Kidney capillary endothelial cell (primary cell): ENCODE measurements at regions not wholly inside any gene's neighbourhood (a gene's known extent, or its start where the extent isn't known, plus 50 kb on each side); places are given as distances from the start of the nearest gene placed in this dataset.
"Not testable (repeated sequence)": the region's sequence is repeated elsewhere in the genome, so short reads cannot be mapped to it uniquely, and the experiment has no call there.

Experiments
- DNase-seq: peaks from one replicate; pipeline ENCODE4 v3.0.0-alpha.2; 2018; ENCODE audit warnings: low spot score

DNA sequence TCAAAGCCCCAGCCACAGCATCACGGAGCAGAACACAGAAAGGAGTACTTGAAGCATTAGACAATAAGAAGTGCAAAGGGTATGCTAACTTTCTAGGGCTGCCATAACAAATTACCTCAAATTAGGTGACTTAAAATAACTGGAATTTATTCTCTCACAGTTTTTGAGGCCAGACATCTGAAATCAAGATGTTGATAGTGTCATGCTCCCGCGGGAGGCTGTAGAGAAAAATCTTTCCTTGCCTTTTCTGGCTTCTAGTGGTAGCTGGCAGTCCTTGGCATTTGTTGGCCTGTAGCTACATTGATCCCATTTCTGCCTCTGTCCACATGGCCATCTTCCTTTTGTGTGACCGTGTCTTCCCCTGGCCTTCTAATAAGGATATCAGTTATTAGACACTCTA is 51.9 kb upstream of the SPDL1 start:
- DNase-seq: no peak

- DNase-seq: no peak
Observed at GRCh38 chr5:169527863-169528262, 55.7 kb upstream of the SPDL1 start.

- no peak for DNase-seq
Observed at GRCh38 chr5:169527066-169527465, 56.5 kb upstream of the SPDL1 start.

DNA sequence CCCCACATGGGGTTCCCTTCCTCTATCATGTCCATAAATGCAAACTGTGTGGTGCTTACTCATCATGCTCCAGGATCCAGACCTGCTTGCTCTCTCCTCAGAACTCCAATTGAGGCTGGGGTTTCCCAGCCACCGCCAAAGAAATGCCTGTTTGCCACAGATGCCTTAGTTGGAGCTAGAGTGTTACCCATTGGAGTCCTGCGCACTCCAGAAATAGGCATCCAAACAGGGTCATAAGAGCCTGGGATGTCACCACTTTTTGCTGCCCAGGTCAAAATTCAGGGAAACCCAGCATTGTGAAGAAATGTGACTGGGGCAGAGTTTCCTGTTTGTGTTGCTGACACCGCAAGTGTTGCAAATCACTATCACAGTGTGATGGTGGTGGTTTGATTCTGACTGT is 60.7 kb upstream of the SPDL1 start:
- DNase-seq: no peak

DNA sequence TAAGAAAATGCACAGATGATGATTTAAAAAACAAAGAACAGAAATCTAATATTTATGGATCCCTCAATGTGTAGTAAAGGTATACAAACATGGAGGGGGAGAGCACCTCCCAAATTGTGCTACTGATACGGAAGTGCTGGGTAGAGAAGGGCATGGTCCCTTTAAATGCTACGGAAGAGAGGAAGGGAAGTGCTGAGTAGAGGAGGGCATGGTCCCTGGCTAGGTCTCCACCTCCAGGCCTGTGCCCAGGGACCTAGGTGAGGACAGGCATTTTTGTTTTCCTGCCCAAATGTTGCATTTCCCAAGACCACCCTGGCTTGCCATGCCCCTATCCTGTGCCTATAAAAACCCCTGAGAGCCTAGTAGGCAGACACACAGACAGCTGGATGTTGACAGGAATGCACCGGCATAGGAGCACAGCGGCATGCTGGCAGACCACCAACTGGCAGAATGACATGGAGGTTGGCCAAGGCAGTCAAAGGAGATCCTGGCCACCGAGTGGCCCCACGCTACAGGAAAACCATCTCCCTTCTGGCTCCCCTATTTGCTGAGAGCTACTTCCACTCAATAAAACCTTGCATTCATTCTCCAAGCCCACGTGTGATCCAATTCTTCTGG is 62.1 kb upstream of the SPDL1 start:
- no peak for DNase-seq

GRCh38 chr5:169519358-169519757 is 64.2 kb upstream of the SPDL1 start:
- no peak for DNase-seq

GRCh38 chr5:169518779-169519178 is 64.8 kb upstream of the SPDL1 start:
- DNase-seq: not testable (repeated sequence)

DNA sequence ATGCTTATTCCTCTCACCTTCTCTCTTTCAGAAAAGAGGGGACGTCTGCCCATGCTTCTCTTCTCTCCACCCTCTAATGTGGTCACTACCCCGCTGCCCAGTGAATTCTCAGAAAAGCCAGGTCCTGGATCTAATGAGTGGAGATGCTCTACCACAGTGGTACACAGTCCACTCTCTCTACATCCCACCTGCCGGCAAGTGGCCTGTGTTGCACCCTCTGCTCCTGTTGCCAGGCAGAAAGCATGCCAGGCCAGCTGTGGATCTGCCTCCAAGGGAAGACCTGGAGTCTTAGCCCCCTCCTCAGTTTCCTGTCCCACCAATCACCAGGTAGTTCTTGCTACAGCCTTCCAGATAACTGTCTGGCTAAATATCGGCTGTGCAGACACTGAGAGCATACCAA is 71.2 kb upstream of the SPDL1 start:
- no peak for DNase-seq

- no peak for DNase-seq
Observed at GRCh38 chr5:169511708-169512107, 71.9 kb upstream of the SPDL1 start.

DNA sequence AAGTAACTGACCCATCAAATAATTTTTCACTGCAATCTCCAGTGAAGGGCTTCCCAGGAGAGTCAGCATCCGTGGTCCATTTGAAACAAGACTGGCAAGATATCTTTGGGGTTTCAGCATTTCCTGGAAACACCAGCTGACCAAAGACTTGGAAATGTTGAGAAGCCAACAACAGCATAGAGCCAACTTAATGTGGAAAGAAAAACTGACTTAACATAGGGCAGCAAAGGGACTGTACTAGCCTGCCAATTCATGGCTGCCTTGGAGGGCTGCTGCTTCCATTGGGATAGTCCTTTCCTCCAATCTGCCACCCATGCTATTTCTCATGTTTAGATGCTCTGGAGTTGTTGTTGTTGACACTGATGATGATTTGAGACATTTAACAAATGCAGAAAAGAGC is 76.5 kb upstream of the SPDL1 start:
- DNase-seq: no peak

DNA sequence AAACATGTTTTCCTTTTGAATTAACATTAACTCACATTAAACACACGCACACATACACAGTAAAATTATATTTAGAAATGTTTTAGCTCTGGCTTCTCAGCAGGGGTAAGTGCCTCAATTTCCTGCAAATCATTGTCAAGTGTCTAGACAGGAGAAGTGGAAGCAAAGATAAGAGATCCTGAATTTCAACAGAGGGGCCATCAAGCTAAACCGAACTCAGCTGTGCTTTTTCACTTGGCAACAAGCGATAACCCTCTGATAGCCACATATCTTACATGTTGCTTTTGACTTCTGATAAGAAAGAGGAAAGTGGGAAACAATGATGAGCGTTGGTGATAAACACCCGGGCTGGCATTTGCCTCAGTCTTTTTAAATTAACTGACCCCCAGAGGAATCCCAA is 79.7 kb upstream of the SPDL1 start:
- no peak for DNase-seq

GRCh38 chr5:169499990-169500505 is 83.5 kb upstream of the SPDL1 start:
- no peak for DNase-seq

DNA sequence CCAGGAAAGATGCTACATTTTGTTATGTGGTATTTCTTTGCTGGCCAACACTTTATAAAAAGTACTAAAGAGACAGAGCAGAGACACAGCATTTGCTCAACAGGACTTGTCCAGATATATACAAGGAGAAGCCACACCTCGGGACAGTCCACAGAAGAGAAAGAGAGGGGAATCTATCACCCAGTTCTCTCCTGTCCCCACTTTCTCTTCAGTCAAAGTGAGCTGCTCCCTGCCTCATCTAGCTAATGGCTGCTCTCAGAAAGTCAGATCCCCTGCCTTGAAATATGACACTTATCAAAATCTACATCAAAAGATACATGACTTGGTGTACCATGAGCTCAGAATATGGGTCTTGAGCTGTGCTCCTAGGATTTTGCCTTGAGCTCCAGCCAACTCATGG is 86.7 kb upstream of the SPDL1 start:
- no peak for DNase-seq

DNA sequence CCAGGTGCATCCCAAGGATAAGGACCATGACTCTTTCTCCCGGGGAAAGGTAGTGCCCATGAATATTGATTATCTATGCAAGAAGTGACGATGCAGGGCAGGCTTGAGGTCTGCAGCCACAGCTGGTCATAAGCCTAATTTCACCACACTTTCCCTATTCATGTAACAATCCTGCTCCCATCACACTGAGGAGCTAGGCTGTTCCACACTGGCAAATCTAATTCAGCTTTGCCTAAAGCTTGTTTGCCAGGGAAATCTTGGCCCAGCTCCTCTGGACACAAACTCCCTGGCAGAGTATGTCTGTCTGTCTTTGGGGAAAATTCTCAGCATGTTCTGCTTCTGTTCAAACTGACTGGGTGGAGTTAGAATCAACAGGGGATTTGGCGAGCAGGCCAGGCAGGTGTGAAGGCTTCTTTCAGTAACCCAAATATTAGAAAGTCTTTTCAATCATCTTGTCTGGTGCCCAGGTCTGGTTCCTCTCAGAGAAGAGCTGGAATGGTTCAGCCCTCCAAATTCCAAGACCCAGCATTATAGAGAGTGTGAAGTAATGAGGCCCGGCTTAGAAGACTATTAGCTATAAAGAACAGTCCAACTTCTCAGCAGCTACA is 88.5 kb upstream of the SPDL1 start:
- no peak for DNase-seq

- DNase-seq: no peak
Observed at GRCh38 chr5:169494383-169494935, 89.1 kb upstream of the SPDL1 start.

DNA sequence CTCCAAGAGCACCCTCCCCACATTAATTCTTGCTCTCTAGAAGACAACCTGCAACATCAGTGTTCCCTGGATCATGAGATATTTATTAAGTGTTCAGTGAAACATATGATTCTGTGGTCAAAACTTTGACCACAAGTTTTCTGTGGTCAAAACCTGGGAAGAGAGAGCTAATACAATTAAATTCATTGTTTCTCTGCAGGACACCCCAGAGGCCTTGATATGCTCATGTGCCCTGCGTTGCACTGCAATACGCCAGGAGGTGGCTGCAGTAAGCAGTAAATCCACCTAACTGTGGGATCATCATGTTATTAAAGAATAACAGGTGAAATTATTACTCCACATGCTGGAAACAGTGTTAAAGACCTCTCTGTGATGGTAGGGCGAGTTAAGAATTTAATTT is 109.3 kb upstream of the SPDL1 start:
- no peak for DNase-seq

GRCh38 chr5:169472544-169472943 is 111.0 kb upstream of the SPDL1 start:
- no peak for DNase-seq

GRCh38 chr5:169471021-169471420 is 112.6 kb upstream of the SPDL1 start:
- DNase-seq: no peak

DNA sequence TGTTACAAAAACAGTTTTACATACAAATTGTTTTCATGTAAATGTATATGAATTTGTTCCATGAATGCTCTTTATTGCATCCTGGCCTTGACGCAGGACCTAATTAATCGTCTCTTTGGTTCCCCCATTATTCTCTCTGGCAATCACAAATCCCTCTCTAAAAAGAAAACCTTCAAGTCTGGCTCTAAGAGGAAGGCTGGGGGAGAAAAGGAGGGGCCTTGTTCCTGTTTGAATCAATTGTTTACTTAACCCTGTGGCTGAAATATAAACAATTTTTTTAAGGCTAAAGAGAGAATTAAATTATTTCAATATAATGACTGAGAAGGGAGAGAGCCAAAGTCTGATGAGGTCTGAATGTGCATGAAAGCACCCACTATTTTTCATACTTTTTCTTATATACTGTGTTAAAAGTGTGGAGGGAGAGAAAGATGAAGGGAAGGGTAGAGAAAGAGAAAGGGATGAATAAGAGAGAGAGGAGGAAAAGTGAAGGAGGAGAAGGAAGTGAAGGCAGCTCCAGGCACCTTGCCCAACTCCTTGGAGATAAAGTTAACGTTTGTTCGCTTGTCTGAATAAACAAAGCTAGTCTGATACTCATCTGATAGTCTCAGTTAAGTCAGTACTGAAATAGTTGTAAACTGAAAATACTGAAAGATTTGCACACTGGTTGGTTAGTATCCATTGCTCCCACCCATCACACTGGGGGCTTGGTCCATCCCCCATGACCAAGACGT is 116.4 kb upstream of the SPDL1 start:
- no peak for DNase-seq

- no peak for DNase-seq
Observed at GRCh38 chr5:169460896-169461295, 122.7 kb upstream of the SPDL1 start.

DNA sequence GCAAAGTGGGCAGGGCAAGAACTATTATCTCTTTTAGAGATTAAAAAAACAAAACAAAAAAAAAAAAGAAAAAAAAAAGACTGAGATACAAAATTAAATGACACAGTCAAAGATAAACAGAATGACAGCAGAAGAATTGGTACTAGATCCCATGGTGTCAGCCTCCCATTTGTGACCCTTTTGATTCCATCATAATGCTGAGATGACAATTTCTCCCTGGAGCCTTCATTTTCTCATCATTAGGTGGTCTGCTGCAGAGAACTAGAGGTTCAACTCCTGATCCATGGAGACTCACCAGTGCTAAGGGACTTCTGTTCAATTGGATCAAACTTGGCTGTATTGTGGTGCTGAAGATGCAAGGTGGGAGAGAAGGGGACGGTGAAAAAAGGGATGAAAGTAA is 123.5 kb upstream of the SPDL1 start:
- no peak for DNase-seq

DNA sequence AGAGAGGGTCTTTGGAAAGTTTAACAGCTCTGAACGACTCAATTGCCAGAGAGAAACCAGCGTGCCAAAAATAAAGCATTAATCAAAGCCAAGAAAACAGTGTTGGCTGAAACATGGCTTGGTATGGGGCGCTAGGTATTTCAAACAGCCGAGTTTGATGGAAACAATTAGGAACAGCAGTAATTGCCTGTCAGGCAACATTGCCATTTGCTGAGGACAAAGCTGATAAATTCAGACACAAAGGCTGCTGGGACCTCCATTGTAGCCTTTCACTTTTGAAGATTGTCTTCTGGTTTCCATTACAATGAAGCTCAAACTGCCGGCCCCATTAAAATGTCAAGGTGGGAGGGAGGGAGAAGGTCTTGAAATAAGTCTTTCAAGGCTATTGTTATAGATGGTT is 125.4 kb upstream of the SPDL1 start:
- no peak for DNase-seq

GRCh38 chr5:169450464-169450863 is 133.1 kb upstream of the SPDL1 start:
- no peak for DNase-seq
